Body of pancreas (tissue), 4 donors: ENCODE measurements at regions not wholly inside any gene's neighbourhood (a gene's known extent, or its start where the extent isn't known, plus 50 kb on each side); places are given as distances from the start of the nearest gene placed in this dataset.

Experiments
- ATAC-seq: fragments of 150-250 bp; one replicate; pipeline ENCODE4 v1.9.1; 2016
- DNase-seq, 4 donors: peaks; one replicate each; pipeline ENCODE4 v3.0.0-alpha.2; 2019
- H3K27ac ChIP-seq, 4 donors: fragments of 200-600 bp; sonication (generic); 1 replicate in 3 of 4; 2 replicates in 1 of 4; pipeline versions ENCODE4 v1.5.1 to v1.6.1; 2016 to 2019; ENCODE audit warnings: mild to moderate bottlenecking in 1 of 4, mixed read lengths in 1 of 4, moderate library complexity in 1 of 4
- H3K27me3 ChIP-seq, 2 donors: fragments of 200-600 bp; sonication (generic); one replicate each; pipeline ENCODE4 v1.6.0; 2016; ENCODE audit warnings: mild to moderate bottlenecking in 1 of 2
- H3K36me3 ChIP-seq, 2 donors: fragments of 200-600 bp; sonication (generic); replicated peaks in 1 of 2; 2 replicates each; pipeline ENCODE4 v1.5.1; 2016; ENCODE audit warnings: low read depth in 2 of 2; ENCODE audit not compliant: insufficient read depth in 1 of 2
- H3K4me1 ChIP-seq: fragments of 200-600 bp; sonication (generic); one replicate; pipeline ENCODE4 v1.6.0; 2016
- H3K4me3 ChIP-seq, 2 donors: fragments of 200-600 bp; sonication (generic); 1 replicate in 1 of 2; 2 replicates in 1 of 2; pipeline ENCODE4 v1.5.1; 2016 to 2019
- H3K9me3 ChIP-seq, 3 donors: fragments of 200-600 bp; sonication (generic); 1 replicate in 2 of 3; 2 replicates in 1 of 3; pipeline ENCODE4 v1.5.1; 2016
- CTCF ChIP-seq, 7 experiments: fragments of 450-650 bp in 4 of 7; fragments of 200-600 bp in 3 of 7; sonication (generic) in 3 of 7; IDR thresholded peaks; one replicate each; pipeline ENCODE4 v1.5.1; 2016 to 2019; ENCODE audit warnings: antibody characterized with exemption in 7 of 7
- POLR2A ChIP-seq, 3 donors: fragments of 450-650 bp; IDR thresholded peaks; one replicate each; pipeline ENCODE4 v1.6.1; 2016; ENCODE audit warnings: antibody characterized with exemption in 3 of 3, mild to moderate bottlenecking in 2 of 3
- WGBS, 2 donors: methylation state at CpG; one replicate each; pipeline ENCODE4 v1.1.5; 2017; 5-methylcytosine and 5-hydroxymethylcytosine counted together
- intact Hi-C: fragments of 100-400 bp; cut with DNase I; formaldehyde crosslinking; loops from one replicate; pipeline ENCODE4 v1.15.1; 2023

DNA sequence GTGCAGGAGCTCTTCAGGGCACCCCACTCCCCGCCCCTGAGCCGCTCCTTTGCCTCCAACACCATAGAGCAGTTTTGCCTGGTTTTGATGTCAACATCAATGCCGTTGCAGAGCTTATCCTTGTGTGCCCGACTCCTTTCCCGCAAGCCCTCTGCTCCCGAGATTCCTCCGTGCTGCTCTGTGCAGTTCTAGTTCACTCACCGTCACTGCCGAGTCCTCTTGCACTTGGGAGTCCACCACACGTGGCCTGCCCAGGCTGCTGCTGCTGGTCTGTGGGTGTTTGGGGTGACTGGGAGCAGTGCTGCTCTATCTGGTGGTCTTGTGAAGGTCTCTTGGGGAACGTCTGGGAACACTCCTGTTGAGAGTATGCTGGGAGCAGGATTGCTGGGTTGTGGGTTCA, 63.8 kb upstream of the ANO1 start:
- DNase-seq (no peak), ATAC-seq (no peak)
- no peak overlapping the region for H3K27ac ChIP-seq
- no peak overlapping the region for H3K4me3 ChIP-seq
- TF ChIP-seq POLR2A (IDR thresholded peaks at IDR 0.05) (no peak), CTCF (IDR thresholded peaks at IDR 0.05) (no peak)
- no peaks in the 10 kb centered on the region for H3K27me3 ChIP-seq
- no peaks in the 10 kb centered on the region for H3K9me3 ChIP-seq
- intact Hi-C loops: no loop called here
- no peaks in the 10 kb centered on the region for H3K36me3 ChIP-seq
- 69 to 79% methylated on average over 11 of the region's 11 CpGs for WGBS, 2 donors
- H3K4me1 ChIP-seq: no peaks in the 10 kb centered on the region

- Histone ChIP-seq H3K9me3 (no peaks in the 10 kb centered on the region), H3K4me3 (no peak overlapping the region), H3K27me3 (no peaks in the 10 kb centered on the region), H3K27ac (no peak overlapping the region), H3K4me1 (no peaks in the 10 kb centered on the region), H3K36me3 (no peaks in the 10 kb centered on the region)
- TF ChIP-seq POLR2A (IDR thresholded peaks at IDR 0.05) (no peak), CTCF (IDR thresholded peaks at IDR 0.05) (no peak)
- WGBS, 2 donors: 43 to 57% methylated on average over 13 to 14 of the region's 14 CpGs
- intact Hi-C loops: no loop called here
- ATAC-seq: no peak
- DNase-seq: no peak
Observed at GRCh38 chr11:70016666-70017367, 61.3 kb upstream of the ANO1 start.

- Histone ChIP-seq H3K27me3 (no peaks in the 10 kb centered on the region), H3K4me3 (no peak overlapping the region), H3K4me1 (no peaks in the 10 kb centered on the region), H3K9me3 (no peaks in the 10 kb centered on the region), H3K27ac (no peak overlapping the region), H3K36me3 (no peaks in the 10 kb centered on the region)
- TF ChIP-seq CTCF (IDR thresholded peaks at IDR 0.05) (no peak), POLR2A (IDR thresholded peaks at IDR 0.05) (no peak)
- no peak for DNase-seq
- intact Hi-C loops: no loop called here
- no peak for ATAC-seq
- 82 to 100% methylated on average over 3 to 6 of the region's 6 CpGs for WGBS, 2 donors
Observed at GRCh38 chr11:70018816-70019215, 59.3 kb upstream of the ANO1 start.

DNA sequence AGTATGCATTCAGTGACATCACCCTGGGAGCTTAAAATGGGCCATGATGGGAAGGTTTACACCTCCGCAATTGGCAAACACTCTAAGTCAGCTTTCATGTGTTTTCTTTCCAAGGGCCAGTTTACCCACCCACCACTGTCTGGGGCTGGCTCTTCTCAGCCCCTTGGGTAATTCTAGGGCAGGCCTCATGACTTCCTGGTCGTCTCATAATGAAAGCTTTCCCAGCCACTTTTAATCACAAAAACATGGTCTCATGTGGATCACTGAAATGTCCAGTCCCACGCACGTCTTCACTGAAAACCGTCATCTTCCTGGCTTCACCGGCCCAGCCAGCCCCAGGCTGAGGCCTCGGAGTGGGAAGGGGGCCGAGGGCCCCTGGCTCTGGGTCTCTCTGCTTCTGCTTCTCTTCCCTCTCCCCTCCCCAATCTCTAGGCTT, 58.5 kb upstream of the ANO1 start:
- TF ChIP-seq CTCF (IDR thresholded peaks at IDR 0.05) (no peak), POLR2A (IDR thresholded peaks at IDR 0.05) (no peak)
- no peak overlapping the region for H3K4me3 ChIP-seq
- no peaks in the 10 kb centered on the region for H3K9me3 ChIP-seq
- peak; percentile 41 for ATAC-seq
- DNase-seq: peak in 1 of 4 donors; percentile 24
- H3K27me3 ChIP-seq: no peaks in the 10 kb centered on the region
- H3K36me3 ChIP-seq: no peaks in the 10 kb centered on the region
- intact Hi-C loops: no loop called here
- H3K27ac ChIP-seq: no peak overlapping the region
- no peaks in the 10 kb centered on the region for H3K4me1 ChIP-seq
- 69 to 73% methylated on average over 7 to 8 of the region's 8 CpGs for WGBS, 2 donors
